C4-2B (cell line): ENCODE measurements at regions not wholly inside any gene's neighbourhood (a gene's known extent, or its start where the extent isn't known, plus 50 kb on each side); places are given as distances from the start of the nearest gene placed in this dataset.

ENCODE experiments used
- H3K27ac ChIP-seq: fragments of 450-650 bp; 2 replicates; pipeline ENCODE4 v1.5.1; 2017
- ZFX ChIP-seq: fragments of 450-650 bp; IDR thresholded peaks from 2 replicates; pipeline ENCODE4 v1.6.1; 2017
- TF ChIP-seq, protein P1 (sequence below): fragments of 450-650 bp; conservative IDR thresholded peaks from 2 replicates; pipeline ENCODE4 v1.5.1; 2017; ENCODE audit warnings: mild to moderate bottlenecking

DNA sequence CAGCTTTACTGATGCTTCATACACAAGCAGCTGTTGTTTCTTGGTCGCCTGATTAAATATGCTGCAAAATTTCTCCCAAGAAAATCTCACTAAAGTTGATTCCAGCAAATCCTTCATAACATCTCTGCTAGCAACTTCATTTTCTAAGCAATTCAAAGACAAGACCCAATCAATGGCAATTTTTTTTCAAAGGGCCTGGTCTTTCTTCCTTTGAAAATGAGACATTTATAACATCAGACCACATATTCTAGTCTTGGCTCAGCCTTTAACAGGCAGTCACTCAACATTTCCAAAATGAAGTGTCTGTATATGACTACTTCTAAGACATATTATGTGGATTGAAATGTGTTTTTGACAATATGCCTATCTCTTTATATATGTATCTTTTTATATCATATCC, 702.6 kb downstream of the KCNA4 start:
- TF ChIP-seq, protein P1, sequence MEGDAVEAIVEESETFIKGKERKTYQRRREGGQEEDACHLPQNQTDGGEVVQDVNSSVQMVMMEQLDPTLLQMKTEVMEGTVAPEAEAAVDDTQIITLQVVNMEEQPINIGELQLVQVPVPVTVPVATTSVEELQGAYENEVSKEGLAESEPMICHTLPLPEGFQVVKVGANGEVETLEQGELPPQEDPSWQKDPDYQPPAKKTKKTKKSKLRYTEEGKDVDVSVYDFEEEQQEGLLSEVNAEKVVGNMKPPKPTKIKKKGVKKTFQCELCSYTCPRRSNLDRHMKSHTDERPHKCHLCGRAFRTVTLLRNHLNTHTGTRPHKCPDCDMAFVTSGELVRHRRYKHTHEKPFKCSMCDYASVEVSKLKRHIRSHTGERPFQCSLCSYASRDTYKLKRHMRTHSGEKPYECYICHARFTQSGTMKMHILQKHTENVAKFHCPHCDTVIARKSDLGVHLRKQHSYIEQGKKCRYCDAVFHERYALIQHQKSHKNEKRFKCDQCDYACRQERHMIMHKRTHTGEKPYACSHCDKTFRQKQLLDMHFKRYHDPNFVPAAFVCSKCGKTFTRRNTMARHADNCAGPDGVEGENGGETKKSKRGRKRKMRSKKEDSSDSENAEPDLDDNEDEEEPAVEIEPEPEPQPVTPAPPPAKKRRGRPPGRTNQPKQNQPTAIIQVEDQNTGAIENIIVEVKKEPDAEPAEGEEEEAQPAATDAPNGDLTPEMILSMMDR: no peak
- no peak overlapping the region for H3K27ac ChIP-seq

DNA sequence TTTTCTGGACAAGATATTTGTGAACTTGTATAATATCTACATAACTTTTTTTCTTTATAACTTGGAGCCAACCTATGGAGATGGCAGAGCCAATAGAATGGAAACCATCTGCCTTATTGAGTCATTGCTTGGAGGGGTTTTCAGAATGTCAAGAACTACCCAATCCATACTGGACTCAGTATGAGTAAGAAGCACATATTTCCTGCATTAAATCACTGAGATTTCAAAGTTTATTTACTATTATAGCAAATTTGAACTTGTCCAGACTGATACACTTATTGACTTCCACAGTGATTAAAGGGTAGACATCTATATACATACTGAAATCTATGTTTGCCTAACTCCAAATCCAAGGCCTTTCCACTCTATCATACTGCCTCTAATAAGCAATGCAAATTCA, 704.0 kb downstream of the KCNA4 start:
- no peak for TF ChIP-seq ZFX
- TF ChIP-seq, protein P1: no peak
- no peak overlapping the region for H3K27ac ChIP-seq

DNA sequence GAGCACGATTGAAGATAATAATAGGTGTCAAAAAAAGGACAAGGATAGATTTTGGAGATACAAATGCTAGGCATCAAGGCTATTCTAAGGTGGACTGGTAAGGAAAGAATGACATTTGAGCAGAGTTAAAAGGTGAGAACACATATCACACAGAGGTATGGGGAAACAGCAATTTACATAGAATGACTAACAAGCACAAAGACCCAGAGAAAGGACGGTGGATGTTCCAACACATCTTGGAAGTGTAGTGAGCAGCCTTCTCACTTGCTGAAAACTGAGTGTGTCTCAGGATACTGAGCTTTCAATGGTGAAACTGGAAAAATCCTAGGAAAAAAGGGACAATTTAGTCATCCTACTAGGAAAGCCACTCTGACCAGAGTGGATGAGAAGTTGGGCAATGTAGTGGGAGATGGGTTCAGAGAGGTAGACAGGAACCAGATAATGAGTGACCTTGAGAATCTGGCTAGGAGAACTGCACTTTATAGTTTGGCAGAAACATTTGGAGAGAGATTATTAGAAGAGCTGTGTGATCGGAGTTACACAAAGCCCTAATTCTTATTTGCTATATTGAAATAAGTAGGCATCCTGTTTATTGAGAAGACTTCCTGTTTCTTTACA, 706.0 kb downstream of the KCNA4 start:
- no peak overlapping the region for H3K27ac ChIP-seq

DNA sequence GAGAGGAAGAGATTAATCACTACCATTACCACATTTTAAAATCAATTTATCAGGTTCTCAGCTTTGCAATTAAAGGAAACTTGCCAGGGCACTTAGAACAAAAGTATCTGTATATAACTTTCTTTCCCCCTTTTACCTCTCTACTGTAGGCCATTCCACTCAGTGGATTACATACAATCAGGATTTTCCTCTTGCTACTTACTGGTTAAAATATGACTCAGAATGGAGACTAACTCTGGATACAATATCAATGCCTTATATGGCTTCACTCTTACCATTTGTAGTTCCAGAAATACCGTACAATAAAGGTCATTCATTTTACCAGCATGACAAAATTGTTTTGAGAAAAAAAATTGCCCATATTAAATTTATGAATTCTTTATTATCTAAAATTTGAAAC, 706.8 kb downstream of the KCNA4 start:
- H3K27ac ChIP-seq: no peak overlapping the region
- TF ChIP-seq, protein P1: no peak

More for the DNA sequence above, 706.0 kb downstream of the KCNA4 start:
- no peak for TF ChIP-seq ZFX
- TF ChIP-seq, protein P1: no peak

DNA sequence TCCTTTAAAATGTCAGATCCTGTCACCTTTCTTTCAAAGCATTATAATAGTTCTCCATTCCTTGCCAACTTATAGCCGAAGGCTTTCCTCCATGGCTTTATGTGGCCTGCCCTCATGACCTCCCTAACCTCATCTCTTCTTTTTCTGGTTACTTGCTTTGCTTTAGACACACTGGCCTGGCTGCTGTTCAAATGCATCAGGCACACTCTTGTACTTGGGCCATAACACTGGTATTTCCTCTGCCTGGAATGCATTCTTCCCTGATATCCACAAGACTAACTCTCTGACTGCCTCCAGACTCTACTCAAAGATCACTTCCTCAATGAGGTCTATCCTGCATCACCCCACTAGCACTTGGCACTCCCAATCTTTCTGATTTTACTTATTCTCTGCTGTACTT, 710.3 kb downstream of the KCNA4 start:
- TF ChIP-seq, protein P1: no peak
- no peak for TF ChIP-seq ZFX

DNA sequence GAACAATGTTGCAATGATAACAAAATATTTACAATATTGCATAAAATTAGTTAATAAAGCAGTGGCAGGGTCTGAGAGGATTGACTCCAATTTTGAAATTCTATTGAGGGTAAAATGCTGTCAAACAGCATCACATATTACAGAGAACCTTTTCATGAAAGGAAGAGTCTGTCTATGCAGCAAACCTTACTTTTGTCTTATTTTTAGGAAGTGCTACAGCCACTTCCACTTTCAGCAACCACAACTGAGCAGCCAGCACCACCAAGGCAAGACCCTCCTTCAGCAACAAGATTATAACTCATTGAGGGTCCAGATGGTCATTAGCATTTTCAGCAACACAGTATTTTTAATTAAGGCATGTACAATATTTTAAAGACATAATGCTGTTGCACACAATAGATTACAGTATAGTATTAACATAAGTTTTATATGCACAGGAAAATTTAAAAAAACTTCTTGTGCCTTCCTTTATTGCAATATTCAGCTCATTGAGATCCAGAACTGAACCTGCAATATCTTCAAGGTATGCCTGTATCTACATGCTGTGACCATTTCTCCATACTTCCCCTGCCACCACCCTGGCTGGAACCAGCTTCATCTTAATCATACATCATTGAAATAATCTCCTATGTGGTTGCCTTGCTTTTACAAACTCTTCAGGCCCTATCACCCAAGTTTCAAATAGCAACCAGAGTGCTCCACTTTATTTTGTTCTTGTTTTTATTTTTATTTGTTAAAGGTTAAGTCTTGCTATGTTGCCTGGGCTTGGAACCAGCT, 711.2 kb downstream of the KCNA4 start:
- H3K27ac ChIP-seq: no peak overlapping the region
- no peak for TF ChIP-seq ZFX
- TF ChIP-seq, protein P1: no peak

More for the DNA sequence above, 710.3 kb downstream of the KCNA4 start:
- no peak overlapping the region for H3K27ac ChIP-seq

DNA sequence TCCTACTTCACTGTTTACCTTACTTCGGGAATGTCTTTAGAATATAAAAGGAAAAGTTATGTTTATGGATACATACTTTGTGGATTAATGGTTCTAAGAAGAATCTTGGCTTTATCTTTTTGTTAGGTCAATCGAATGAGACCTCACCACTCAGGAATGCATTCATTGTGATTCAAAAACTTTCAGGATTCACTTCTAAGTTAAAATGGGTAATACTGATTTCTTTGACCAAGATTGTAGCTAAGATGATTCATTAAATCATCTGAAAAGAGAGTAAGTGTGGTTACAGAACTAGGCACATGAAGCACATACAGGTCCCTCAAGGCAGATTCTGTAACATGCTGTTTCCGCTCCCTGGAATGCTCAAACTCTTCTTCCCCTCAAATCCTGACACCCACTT, 716.4 kb downstream of the KCNA4 start:
- TF ChIP-seq ZFX: no peak
- TF ChIP-seq, protein P1: no peak
- H3K27ac ChIP-seq: no peak overlapping the region
